HFF-Myc (cell line): ENCODE measurements at regions not wholly inside any gene's neighbourhood (a gene's known extent, or its start where the extent isn't known, plus 50 kb on each side); places are given as distances from the start of the nearest gene placed in this dataset.

Source experiments
- DNase-seq: peaks from one replicate; pipeline ENCODE4 v3.0.0-alpha.2; 2011; ENCODE audit warnings: low read depth; ENCODE audit errors: extremely low read depth
- H3K4me3 ChIP-seq: replicated peaks from 2 replicates; pipeline ENCODE4 v1.5.1; 2011; ENCODE audit warnings: low read depth, mild to moderate bottlenecking, control low read depth, low read length
- CTCF ChIP-seq: IDR thresholded peaks from 2 replicates; pipeline ENCODE4 v1.5.1; 2012; ENCODE audit warnings: mild to moderate bottlenecking, low read depth, low read length, control low read depth; ENCODE audit errors: missing control alignments

- no peak overlapping the region for H3K4me3 ChIP-seq
- no peak for TF ChIP-seq CTCF
- DNase-seq = peak; percentile 52
Observed at GRCh38 chr14:100476012-100476822, 111.0 kb downstream of the BEGAIN start.

GRCh38 chr14:100484531-100485267, 102.5 kb downstream of the BEGAIN start:
- H3K4me3 ChIP-seq = no peak overlapping the region
- DNase-seq = no peak
- TF ChIP-seq CTCF = no peak

- peak; percentile 89 for DNase-seq
- no peak for TF ChIP-seq CTCF
- no peak overlapping the region for H3K4me3 ChIP-seq
Observed at GRCh38 chr14:100486025-100486828, 101.0 kb downstream of the BEGAIN start.
